ENCODE measurements at regions not wholly inside any gene's neighbourhood (a gene's known extent, or its start where the extent isn't known, plus 50 kb on each side); places are given as distances from the start of the nearest gene placed in this dataset.
"Not testable (repeated sequence)": the region's sequence is repeated elsewhere in the genome, so short reads cannot be mapped to it uniquely, and the experiment has no call there.

- H3K4me3 ChIP-seq (ENCODE audit: control insufficient read depth, low read depth, low read length) = no peak overlapping the region
- DNase-seq (ENCODE audit: low read depth) = no peak
- no peak for TF ChIP-seq CTCF (IDR thresholded peaks at IDR 0.05; ENCODE audit: control insufficient read depth, insufficient read depth, low read depth, low read length, missing control alignments)
Observed at GRCh38 chr13:107803822-107804495, 411.4 kb downstream of the LIG4 start.

GRCh38 chr13:107801621-107802020, 413.7 kb downstream of the LIG4 start:
- no peak for TF ChIP-seq CTCF (IDR thresholded peaks at IDR 0.05; ENCODE audit: control insufficient read depth, insufficient read depth, low read depth, low read length, missing control alignments)
- no peak for DNase-seq (ENCODE audit: low read depth)
- H3K4me3 ChIP-seq (ENCODE audit: control insufficient read depth, low read depth, low read length) = no peak overlapping the region

GRCh38 chr13:107799001-107799400, 416.3 kb downstream of the LIG4 start:
- H3K4me3 ChIP-seq (ENCODE audit: control insufficient read depth, low read depth, low read length) = no peak overlapping the region
- no peak for TF ChIP-seq CTCF (IDR thresholded peaks at IDR 0.05; ENCODE audit: control insufficient read depth, insufficient read depth, low read depth, low read length, missing control alignments)
- DNase-seq (ENCODE audit: low read depth) = peak; percentile 21

GRCh38 chr13:107790397-107790796, 424.9 kb downstream of the LIG4 start:
- no peak for DNase-seq (ENCODE audit: low read depth)
- TF ChIP-seq CTCF (IDR thresholded peaks at IDR 0.05; ENCODE audit: control insufficient read depth, insufficient read depth, low read depth, low read length, missing control alignments) = no peak
- no peak overlapping the region for H3K4me3 ChIP-seq (ENCODE audit: control insufficient read depth, low read depth, low read length)

GRCh38 chr13:107788464-107789165, 426.7 kb downstream of the LIG4 start:
- no peak for TF ChIP-seq CTCF (IDR thresholded peaks at IDR 0.05; ENCODE audit: control insufficient read depth, insufficient read depth, low read depth, low read length, missing control alignments)
- DNase-seq (ENCODE audit: low read depth) = no peak
- H3K4me3 ChIP-seq (ENCODE audit: control insufficient read depth, low read depth, low read length) = no peak overlapping the region

- DNase-seq (ENCODE audit: low read depth) = not testable (repeated sequence)
Observed at GRCh38 chr13:107782646-107783045, 432.7 kb downstream of the LIG4 start.

GRCh38 chr13:107778094-107778493, 437.2 kb downstream of the LIG4 start:
- DNase-seq (ENCODE audit: low read depth) = no peak
- TF ChIP-seq CTCF (IDR thresholded peaks at IDR 0.05; ENCODE audit: control insufficient read depth, insufficient read depth, low read depth, low read length, missing control alignments) = no peak

More at GRCh38 chr13:107782646-107783045, 432.7 kb downstream of the LIG4 start:
- H3K4me3 ChIP-seq (ENCODE audit: control insufficient read depth, low read depth, low read length) = not testable (repeated sequence)

More at GRCh38 chr13:107778094-107778493, 437.2 kb downstream of the LIG4 start:
- H3K4me3 ChIP-seq (ENCODE audit: control insufficient read depth, low read depth, low read length) = no peak overlapping the region
